Prostate gland (tissue), 2 donors: ENCODE measurements at regions not wholly inside any gene's neighbourhood (a gene's known extent, or its start where the extent isn't known, plus 50 kb on each side); places are given as distances from the start of the nearest gene placed in this dataset.

Experiments
- DNase-seq: peaks from one replicate; pipeline ENCODE4 v3.0.0-alpha.2; 2019; ENCODE audit warnings: low spot score
- H3K27ac ChIP-seq, 2 donors: fragments of 200-600 bp; sonication (generic); 2 replicates each; pipeline ENCODE4 v1.5.1; 2017 to 2019
- H3K27me3 ChIP-seq: fragments of 200-600 bp; sonication (generic); replicated peaks from 2 replicates; pipeline ENCODE4 v1.5.1; 2019; ENCODE audit not compliant: insufficient read depth
- H3K36me3 ChIP-seq, 2 donors: fragments of 200-600 bp; sonication (generic); 1 replicate in 1 of 2; 2 replicates in 1 of 2; pipeline versions ENCODE4 v1.5.1 to v1.8.1; 2017 to 2019
- H3K4me1 ChIP-seq: fragments of 200-600 bp; sonication (generic); replicated peaks from 2 replicates; pipeline ENCODE4 v1.5.1; 2019
- H3K4me3 ChIP-seq, 2 donors: fragments of 200-600 bp; sonication (generic); 2 replicates each; pipeline ENCODE4 v1.5.1; 2017 to 2019
- H3K9me3 ChIP-seq: fragments of 200-600 bp; sonication (generic); 2 replicates; pipeline ENCODE4 v1.5.1; 2017
- POLR2A ChIP-seq: fragments of 450-650 bp; IDR thresholded peaks from one replicate; pipeline ENCODE4 v1.6.1; 2016; ENCODE audit warnings: antibody characterized with exemption, mild to moderate bottlenecking
- POLR2AphosphoS5 ChIP-seq: sonication (generic); formaldehyde crosslinking; IDR thresholded peaks from one replicate; pipeline ENCODE4 v1.6.1; 2017; ENCODE audit warnings: antibody characterized with exemption
- WGBS: methylation state at CpG from one replicate; pipeline ENCODE4 v1.1.5; 2018; 5-methylcytosine and 5-hydroxymethylcytosine counted together
- intact Hi-C: fragments of 100-400 bp; cut with DNase I; formaldehyde crosslinking; loops from one replicate; pipeline ENCODE4 v1.14.2; 2022
- TF ChIP-seq, protein P1 (sequence below), 4 experiments: fragments of 200-600 bp in 2 of 4; fragments of 450-650 bp in 2 of 4; sonication (generic) in 2 of 4; IDR thresholded peaks; 1 replicate in 3 of 4; 2 replicates in 1 of 4; pipeline ENCODE4 v1.5.1; 2016 to 2019; ENCODE audit warnings: antibody characterized with exemption in 4 of 4, mild to moderate bottlenecking in 2 of 4, moderate library complexity in 2 of 4

GRCh38 chr3:94778289-94778688, 715.4 kb downstream of the NSUN3 start:
- no peaks in the 10 kb centered on the region for H3K4me1 ChIP-seq
- no peak overlapping the region for H3K27ac ChIP-seq
- TF ChIP-seq, protein P1, sequence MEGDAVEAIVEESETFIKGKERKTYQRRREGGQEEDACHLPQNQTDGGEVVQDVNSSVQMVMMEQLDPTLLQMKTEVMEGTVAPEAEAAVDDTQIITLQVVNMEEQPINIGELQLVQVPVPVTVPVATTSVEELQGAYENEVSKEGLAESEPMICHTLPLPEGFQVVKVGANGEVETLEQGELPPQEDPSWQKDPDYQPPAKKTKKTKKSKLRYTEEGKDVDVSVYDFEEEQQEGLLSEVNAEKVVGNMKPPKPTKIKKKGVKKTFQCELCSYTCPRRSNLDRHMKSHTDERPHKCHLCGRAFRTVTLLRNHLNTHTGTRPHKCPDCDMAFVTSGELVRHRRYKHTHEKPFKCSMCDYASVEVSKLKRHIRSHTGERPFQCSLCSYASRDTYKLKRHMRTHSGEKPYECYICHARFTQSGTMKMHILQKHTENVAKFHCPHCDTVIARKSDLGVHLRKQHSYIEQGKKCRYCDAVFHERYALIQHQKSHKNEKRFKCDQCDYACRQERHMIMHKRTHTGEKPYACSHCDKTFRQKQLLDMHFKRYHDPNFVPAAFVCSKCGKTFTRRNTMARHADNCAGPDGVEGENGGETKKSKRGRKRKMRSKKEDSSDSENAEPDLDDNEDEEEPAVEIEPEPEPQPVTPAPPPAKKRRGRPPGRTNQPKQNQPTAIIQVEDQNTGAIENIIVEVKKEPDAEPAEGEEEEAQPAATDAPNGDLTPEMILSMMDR (IDR thresholded peaks at IDR 0.05), result no peak
- TF ChIP-seq POLR2AphosphoS5 (no peak), POLR2A (no peak)

GRCh38 chr3:94778814-94779494, 716.1 kb downstream of the NSUN3 start:
- H3K27me3 ChIP-seq, result no peaks in the 10 kb centered on the region
- no peak overlapping the region for H3K27ac ChIP-seq
- 98% methylated on average over 4 of the region's 4 CpGs for WGBS
- no peak overlapping the region for H3K4me3 ChIP-seq
- TF ChIP-seq POLR2A (no peak), POLR2AphosphoS5 (no peak)
- TF ChIP-seq, protein P1 (IDR thresholded peaks at IDR 0.05), result no peak
- no peak for DNase-seq
- H3K4me1 ChIP-seq, result no peaks in the 10 kb centered on the region
- intact Hi-C loops, result no loop called here
- H3K36me3 ChIP-seq, result no peaks in the 10 kb centered on the region
- H3K9me3 ChIP-seq, result no peaks in the 10 kb centered on the region

More at GRCh38 chr3:94778289-94778688, 715.4 kb downstream of the NSUN3 start:
- intact Hi-C loops, result no loop called here
- DNase-seq, result no peak
- no peaks in the 10 kb centered on the region for H3K9me3 ChIP-seq
- H3K36me3 ChIP-seq, result no peaks in the 10 kb centered on the region
- no peaks in the 10 kb centered on the region for H3K27me3 ChIP-seq
- WGBS, result 78% methylated on average over 1 of the region's 1 CpG
- no peak overlapping the region for H3K4me3 ChIP-seq

DNA sequence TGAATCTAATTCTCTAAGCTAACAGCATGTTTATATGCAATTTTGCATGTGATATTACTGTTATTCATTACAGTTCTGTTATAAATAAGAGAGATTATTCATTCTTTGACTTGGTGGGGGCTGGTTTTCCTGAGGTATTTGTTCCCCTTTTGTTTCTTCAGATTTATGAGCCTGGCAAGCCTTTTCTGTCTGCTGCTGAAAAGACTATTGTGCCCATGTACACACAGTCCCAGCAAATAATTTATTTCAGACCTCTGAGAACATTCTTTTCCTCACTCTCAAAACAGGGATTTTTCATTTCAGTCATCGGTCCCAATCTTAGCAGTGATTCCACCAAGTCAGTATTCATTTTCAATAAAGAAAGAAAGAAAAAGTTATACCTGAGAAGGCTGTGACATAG, 716.8 kb downstream of the NSUN3 start:
- Histone ChIP-seq H3K27ac (no peak overlapping the region), H3K9me3 (no peaks in the 10 kb centered on the region), H3K4me1 (no peaks in the 10 kb centered on the region), H3K36me3 (no peaks in the 10 kb centered on the region), H3K27me3 (no peaks in the 10 kb centered on the region), H3K4me3 (no peak overlapping the region)
- no peak for TF ChIP-seq POLR2A
- TF ChIP-seq, protein P1 (IDR thresholded peaks at IDR 0.05), result no peak
- TF ChIP-seq POLR2AphosphoS5, result no peak
- 21% methylated on average over 1 of the region's 1 CpG for WGBS
- no peak for DNase-seq
- intact Hi-C loops, result no loop called here

- no peak overlapping the region for H3K27ac ChIP-seq
- intact Hi-C loops, result no loop called here
- no peaks in the 10 kb centered on the region for H3K27me3 ChIP-seq
- TF ChIP-seq POLR2A (no peak), POLR2AphosphoS5 (no peak)
- TF ChIP-seq, protein P1 (IDR thresholded peaks at IDR 0.05), result no peak
- H3K9me3 ChIP-seq, result no peaks in the 10 kb centered on the region
- WGBS, result 94% methylated on average over 4 of the region's 4 CpGs
- no peaks in the 10 kb centered on the region for H3K4me1 ChIP-seq
- no peaks in the 10 kb centered on the region for H3K36me3 ChIP-seq
- DNase-seq, result no peak
- H3K4me3 ChIP-seq, result no peak overlapping the region
Measured at GRCh38 chr3:94784274-94784673, 721.4 kb downstream of the NSUN3 start.

GRCh38 chr3:94787066-94787465, 724.2 kb downstream of the NSUN3 start:
- H3K36me3 ChIP-seq, result no peaks in the 10 kb centered on the region
- intact Hi-C loops, result no loop called here
- H3K4me3 ChIP-seq, result no peak overlapping the region
- no peaks in the 10 kb centered on the region for H3K9me3 ChIP-seq
- no peaks in the 10 kb centered on the region for H3K27me3 ChIP-seq
- DNase-seq, result no peak
- no peaks in the 10 kb centered on the region for H3K4me1 ChIP-seq
- TF ChIP-seq, protein P1 (IDR thresholded peaks at IDR 0.05), result no peak
- TF ChIP-seq POLR2A, result no peak
- TF ChIP-seq POLR2AphosphoS5, result no peak
- H3K27ac ChIP-seq, result no peak overlapping the region
- WGBS, result 36% methylated on average over 5 of the region's 5 CpGs
